ENCODE measurements at regions not wholly inside any gene's neighbourhood (a gene's known extent, or its start where the extent isn't known, plus 50 kb on each side); places are given as distances from the start of the nearest gene placed in this dataset.
"Not testable (repeated sequence)": the region's sequence is repeated elsewhere in the genome, so short reads cannot be mapped to it uniquely, and the experiment has no call there.

GRCh38 chr13:100980171-100980570 lies 305.6 kb upstream of the TMTC4 start:
- no peak for DNase-seq (ENCODE audit: low read depth)
- no peak for TF ChIP-seq CTCF (conservative IDR thresholded peaks at IDR 0.05; ENCODE audit: low read length)
- no peak overlapping the region for H3K4me3 ChIP-seq (ENCODE audit: low read length)

GRCh38 chr13:100977841-100978240 lies 303.2 kb upstream of the TMTC4 start:
- no peak for DNase-seq (ENCODE audit: low read depth)
- no peak overlapping the region for H3K4me3 ChIP-seq (ENCODE audit: low read length)
- TF ChIP-seq CTCF (conservative IDR thresholded peaks at IDR 0.05; ENCODE audit: low read length) = no peak

GRCh38 chr13:100976993-100977392 lies 302.4 kb upstream of the TMTC4 start:
- no peak for TF ChIP-seq CTCF (conservative IDR thresholded peaks at IDR 0.05; ENCODE audit: low read length)
- no peak for DNase-seq (ENCODE audit: low read depth)
- no peak overlapping the region for H3K4me3 ChIP-seq (ENCODE audit: low read length)

- not testable (repeated sequence) for H3K4me3 ChIP-seq (ENCODE audit: low read length); DNase-seq (ENCODE audit: low read depth)
These were observed 301.1 kb upstream of the TMTC4 start for GRCh38 chr13:100975666-100976065.

GRCh38 chr13:100962585-100962984 lies 288.0 kb upstream of the TMTC4 start:
- TF ChIP-seq CTCF (conservative IDR thresholded peaks at IDR 0.05; ENCODE audit: low read length) = no peak

GRCh38 chr13:100961186-100961585 lies 286.6 kb upstream of the TMTC4 start:
- H3K4me3 ChIP-seq (ENCODE audit: low read length) = no peak overlapping the region
- DNase-seq (ENCODE audit: low read depth) = no peak
- TF ChIP-seq CTCF (conservative IDR thresholded peaks at IDR 0.05; ENCODE audit: low read length) = no peak

More at GRCh38 chr13:100962585-100962984, 288.0 kb upstream of the TMTC4 start:
- no peak for DNase-seq (ENCODE audit: low read depth)
- no peak overlapping the region for H3K4me3 ChIP-seq (ENCODE audit: low read length)

- TF ChIP-seq CTCF (conservative IDR thresholded peaks at IDR 0.05; ENCODE audit: low read length) = no peak
- H3K4me3 ChIP-seq (ENCODE audit: low read length) = no peak overlapping the region
- no peak for DNase-seq (ENCODE audit: low read depth)
These were observed 284.2 kb upstream of the TMTC4 start for GRCh38 chr13:100958831-100959230.

- no peak for TF ChIP-seq CTCF (conservative IDR thresholded peaks at IDR 0.05; ENCODE audit: low read length)
- DNase-seq (ENCODE audit: low read depth) = no peak
- H3K4me3 ChIP-seq (ENCODE audit: low read length) = no peak overlapping the region
These were observed 283.1 kb upstream of the TMTC4 start for GRCh38 chr13:100957741-100958140.

Measured in AG10803 (cell line).